ENCODE measurements at regions not wholly inside any gene's neighbourhood (a gene's known extent, or its start where the extent isn't known, plus 50 kb on each side); places are given as distances from the start of the nearest gene placed in this dataset.

DNA sequence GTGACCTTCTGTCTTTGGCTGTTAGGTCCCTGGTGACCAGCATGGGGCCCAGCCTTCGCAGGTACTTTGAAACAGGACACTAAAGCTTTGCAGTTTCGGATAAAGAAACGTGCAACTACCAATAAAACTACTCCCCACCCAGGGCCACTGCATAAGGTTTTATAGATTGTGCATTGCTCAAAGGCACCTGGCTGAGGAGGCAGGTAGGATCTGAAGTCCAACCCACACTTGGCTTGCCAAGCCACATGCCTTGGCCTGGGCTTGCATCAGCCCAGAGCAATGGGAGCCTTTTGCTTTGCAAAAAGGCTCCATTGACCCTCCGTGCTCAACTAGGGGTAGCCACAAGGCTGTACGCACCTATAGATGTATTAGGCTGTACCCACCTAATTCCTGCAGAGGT is 84.4 kb upstream of the SYT6 start:
- DNase-seq (ENCODE audit: low read depth, low spot score), result no peak
- H3K4me3 ChIP-seq (ENCODE audit: low read length), result no peak overlapping the region

DNA sequence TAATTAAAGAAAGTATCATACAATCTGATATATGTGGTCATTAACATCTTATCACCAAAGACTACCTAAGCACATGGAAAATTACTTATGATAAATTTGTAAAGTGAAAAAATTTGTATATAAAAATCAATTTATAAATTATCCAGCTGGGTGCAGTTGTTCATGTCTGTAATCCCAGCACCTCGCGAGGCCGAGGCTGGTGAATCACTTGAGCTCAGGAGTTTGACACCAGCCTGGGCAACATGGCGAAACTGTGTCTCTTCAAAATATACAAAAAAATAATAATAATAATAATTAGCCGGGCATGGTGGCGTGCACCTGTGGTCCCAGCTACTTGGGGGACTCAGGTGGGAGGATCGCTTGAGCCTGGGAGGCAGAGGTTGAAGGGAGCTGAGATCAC is 82.8 kb upstream of the SYT6 start:
- DNase-seq (ENCODE audit: low read depth, low spot score), result no peak
- H3K4me3 ChIP-seq (ENCODE audit: low read length), result no peak overlapping the region

DNA sequence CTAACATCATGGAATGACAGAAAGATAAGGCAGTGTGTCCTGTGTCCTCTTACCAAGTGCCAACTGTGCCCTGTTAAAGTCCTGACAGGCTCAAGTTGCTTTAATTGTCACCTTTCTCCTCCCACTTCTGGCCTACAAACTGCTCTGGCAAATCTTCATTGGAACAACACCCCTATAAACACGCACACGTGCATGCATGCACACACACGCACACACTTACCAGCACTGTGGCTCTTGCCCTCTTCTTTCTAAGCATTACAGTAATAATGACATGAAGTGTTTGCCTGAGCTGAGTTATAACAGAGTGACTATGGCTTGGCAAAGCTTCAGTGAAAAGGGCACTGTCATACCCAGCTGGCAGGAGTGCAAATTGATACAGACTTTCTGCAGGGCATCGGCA is 82.3 kb upstream of the SYT6 start:
- DNase-seq (ENCODE audit: low read depth, low spot score), result no peak
- H3K4me3 ChIP-seq (ENCODE audit: low read length), result no peak overlapping the region

DNA sequence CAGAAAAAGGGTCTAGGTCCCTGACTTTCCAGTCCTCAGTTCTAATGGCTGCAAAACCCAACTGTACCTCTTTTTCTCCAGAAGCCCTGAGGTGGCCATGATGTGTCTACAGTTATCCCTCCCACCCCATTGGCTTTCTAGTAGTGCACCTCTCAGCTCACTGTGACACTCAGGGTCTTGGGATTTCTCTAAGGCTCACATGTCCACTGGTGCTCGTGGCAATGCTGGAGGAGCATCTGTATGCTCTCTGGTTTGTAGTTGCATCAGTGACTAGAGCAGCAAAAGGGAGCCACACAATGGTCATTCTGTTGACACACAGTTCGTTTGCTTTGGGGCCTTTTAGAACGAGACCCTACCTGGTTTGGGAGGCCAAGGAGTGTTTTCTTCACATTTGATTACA is 81.6 kb upstream of the SYT6 start:
- no peak overlapping the region for H3K4me3 ChIP-seq (ENCODE audit: low read length)
- no peak for DNase-seq (ENCODE audit: low read depth, low spot score)

DNA sequence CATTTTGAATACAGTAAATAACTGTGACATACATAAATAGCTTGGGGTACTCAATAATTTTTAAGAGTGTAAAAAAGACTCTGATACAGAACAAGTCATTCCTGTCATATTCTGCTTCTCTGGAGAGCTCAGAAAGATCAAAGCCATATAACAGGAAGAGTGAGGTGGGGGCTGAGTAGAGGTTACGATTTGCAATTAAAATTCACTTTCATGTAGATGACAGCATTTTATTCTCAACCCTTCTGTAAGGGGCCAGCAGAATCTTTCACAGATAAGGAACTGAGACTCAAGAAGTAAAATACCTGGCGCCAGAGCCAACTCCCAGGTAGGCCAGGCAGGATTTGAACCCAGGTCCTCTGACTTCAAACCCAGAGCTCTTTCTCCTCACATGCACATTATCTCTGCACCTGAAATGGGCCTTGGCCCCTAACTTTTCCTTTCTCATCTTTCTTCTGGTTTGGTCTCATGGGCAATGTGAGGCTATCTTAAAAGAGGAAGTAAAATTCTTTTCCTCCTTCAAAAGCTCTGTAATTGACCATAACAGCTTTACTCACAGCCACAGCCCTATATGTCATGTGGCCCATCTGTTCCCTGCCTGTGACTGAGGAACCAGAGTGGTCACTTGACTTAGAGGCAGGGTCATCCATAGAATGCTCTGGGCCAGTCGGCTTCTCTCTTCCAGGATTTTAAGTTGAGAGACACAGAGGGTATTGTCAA is 80.9 kb upstream of the SYT6 start:
- DNase-seq (ENCODE audit: low read depth, low spot score), result peak; percentile 29

DNA sequence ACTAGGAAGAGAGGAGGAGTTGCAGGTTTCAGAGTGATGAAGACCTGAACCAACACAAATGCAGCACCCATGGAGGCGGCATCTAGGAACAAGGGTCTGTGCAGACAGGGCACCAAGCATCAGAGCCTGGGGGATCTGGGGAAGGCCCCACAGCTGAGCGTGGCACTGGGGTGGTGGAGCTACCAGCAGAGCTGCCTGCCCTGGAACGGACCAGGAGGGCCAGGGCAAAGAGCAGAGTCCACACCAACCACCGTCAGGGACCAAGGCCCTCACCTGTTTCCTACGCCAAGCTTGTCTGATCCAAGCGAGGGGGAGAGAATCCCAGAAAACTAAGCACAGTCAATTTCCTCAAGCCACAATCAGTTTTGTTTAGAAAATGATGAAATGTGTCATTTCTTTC is 79.0 kb upstream of the SYT6 start:
- no peak for DNase-seq (ENCODE audit: low read depth, low spot score)
- H3K4me3 ChIP-seq (ENCODE audit: low read length), result no peak overlapping the region

More for the DNA sequence above, 80.9 kb upstream of the SYT6 start:
- no peak overlapping the region for H3K4me3 ChIP-seq (ENCODE audit: low read length)

DNA sequence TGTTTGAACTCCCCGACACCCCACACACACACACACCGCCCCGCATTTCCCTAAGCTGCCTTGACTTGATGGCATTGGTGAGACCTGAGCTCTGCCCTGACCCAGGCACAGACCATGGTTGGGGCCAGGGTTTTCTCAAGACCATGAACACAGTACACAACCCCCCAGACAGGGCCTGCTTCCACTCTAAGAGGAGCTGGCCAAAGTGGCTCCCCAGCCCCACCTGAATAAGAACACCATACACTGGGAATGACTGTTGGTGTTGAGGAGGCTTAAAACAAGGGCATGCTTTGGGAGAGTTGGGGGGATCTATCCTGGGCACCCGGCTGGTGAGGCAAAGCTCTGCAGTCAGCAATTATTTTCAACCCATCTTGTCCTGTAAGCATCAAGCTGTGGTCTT is 77.6 kb upstream of the SYT6 start:
- H3K4me3 ChIP-seq (ENCODE audit: low read length), result no peak overlapping the region
- no peak for DNase-seq (ENCODE audit: low read depth, low spot score)

DNA sequence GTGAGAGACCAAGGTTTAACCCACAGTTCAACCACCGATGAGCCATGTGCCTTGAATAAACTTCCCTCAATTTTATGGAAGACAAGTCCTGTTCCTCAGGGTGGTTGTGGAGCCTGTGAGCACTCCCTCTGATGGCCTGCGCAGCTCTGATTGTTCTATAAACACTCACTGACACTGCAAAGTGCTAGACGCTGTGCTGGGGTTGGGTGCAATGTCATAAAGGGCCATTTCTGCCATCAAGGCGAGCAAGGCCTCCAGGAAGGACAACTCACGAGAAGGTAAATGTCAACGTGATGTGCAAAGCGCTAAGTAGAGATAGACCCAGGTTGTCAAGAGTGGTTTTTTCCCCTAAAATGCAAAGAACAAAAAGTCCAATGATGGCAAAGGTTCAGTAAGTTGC is 75.7 kb upstream of the SYT6 start:
- H3K4me3 ChIP-seq (ENCODE audit: low read length), result no peak overlapping the region
- DNase-seq (ENCODE audit: low read depth, low spot score), result no peak

DNA sequence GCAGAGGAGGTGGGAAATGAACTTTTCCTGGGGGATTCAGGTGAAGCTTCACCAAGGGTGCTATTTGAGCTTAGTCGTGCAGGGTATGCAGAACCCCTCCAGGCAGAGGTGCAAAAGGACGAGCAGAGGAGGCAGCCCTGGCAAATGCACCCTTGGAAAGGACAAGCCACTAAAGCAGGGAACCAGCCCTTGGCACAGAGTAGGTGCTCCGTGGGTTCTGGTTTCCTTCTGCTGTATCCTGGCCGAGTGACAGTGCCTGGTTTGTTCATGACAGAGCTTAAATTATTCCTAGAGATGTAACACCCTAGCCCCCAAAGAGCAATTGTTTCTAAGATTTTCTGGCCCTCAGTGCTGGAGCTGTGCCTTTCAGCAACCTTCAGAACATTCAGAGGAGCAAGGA is 73.4 kb upstream of the SYT6 start:
- no peak for DNase-seq (ENCODE audit: low read depth, low spot score)
- no peak overlapping the region for H3K4me3 ChIP-seq (ENCODE audit: low read length)

DNA sequence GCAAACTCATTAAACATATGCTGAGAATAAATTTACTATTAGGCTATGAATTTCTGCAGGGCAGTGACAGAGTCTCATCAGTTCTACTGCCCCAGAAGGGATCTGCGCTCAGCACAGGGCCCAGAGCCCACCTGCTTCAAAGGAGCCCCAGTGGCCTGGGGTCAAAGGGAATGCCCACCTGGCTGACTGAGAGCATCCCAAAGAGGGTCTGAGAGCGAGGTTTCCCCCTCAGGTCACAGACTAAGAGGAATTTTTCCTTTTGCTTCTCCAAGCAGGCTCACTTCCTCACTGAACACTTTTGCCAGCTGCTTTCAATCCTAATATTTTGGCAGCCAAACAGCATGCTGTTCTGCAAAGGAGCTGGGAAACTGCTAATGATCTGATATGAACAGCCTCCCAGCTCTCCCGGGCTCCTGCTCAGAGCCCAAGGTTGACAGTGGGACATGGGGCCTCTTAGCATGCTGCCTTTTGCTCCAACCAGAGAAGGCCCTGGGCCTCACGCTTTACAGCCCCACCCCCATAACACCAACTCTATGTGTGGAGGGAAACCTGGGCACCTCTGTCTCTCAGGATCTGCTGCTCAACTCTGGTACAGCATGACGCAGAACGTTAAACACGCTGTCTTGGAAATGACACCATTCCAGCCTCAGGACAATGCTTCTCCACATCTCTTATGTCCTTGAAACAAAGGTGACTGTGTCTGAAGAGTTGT is 70.7 kb upstream of the SYT6 start:
- no peak for DNase-seq (ENCODE audit: low read depth, low spot score)
- H3K4me3 ChIP-seq (ENCODE audit: low read length), result no peak overlapping the region

DNA sequence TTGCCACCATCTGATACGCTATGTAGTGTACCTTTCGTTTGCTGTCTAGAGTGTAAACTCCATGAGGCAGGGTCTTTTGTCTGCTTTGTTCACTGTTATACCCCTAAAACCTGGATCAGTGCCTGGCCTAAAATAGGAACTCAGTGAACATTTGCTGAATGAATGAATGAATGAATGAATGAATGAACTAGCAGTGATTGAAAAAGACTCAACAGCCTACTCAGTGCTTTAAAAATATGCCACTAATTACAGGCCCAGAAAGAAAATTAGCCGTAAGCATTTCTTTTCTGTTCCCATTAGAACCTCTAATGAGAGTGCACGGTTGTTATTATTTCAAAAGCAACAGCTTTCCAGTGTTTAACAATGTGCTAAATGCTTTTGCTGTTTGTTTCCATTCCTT is 69.3 kb upstream of the SYT6 start:
- H3K4me3 ChIP-seq (ENCODE audit: low read length), result no peak overlapping the region
- DNase-seq (ENCODE audit: low read depth, low spot score), result no peak

DNA sequence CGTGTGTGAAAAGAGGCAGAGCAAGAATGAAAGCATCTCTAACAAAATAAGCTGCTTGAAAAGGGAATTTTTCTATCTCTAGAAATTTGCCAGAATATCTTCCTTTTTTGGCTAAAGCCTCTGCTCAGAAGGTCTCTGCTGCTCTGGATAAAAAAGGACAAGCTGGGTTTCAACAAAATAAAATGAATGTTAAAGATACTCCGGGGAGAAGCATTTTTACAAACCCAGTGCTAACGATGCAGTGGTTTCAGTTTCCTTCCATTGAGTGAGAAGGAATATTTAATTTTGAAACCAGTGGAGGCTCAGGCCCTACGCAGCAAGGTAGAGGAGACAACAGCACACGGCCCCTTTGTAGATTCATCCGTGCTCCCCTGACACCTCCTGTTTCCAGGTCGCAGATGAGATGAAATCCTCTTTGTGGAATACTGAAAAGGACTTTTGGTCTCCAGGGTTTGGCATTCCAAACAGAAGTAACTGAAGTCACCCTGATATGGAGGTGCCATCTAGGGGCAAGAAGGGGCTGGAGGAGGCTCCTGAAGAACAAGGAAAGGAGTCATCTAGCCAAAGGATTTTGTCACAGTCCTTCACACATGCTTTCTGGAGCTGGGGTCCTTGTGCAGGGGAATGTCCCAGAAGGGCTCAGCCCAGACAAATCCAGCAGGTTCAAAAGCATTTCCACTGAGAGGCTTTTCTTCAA is 65.7 kb upstream of the SYT6 start:
- no peak overlapping the region for H3K4me3 ChIP-seq (ENCODE audit: low read length)

DNA sequence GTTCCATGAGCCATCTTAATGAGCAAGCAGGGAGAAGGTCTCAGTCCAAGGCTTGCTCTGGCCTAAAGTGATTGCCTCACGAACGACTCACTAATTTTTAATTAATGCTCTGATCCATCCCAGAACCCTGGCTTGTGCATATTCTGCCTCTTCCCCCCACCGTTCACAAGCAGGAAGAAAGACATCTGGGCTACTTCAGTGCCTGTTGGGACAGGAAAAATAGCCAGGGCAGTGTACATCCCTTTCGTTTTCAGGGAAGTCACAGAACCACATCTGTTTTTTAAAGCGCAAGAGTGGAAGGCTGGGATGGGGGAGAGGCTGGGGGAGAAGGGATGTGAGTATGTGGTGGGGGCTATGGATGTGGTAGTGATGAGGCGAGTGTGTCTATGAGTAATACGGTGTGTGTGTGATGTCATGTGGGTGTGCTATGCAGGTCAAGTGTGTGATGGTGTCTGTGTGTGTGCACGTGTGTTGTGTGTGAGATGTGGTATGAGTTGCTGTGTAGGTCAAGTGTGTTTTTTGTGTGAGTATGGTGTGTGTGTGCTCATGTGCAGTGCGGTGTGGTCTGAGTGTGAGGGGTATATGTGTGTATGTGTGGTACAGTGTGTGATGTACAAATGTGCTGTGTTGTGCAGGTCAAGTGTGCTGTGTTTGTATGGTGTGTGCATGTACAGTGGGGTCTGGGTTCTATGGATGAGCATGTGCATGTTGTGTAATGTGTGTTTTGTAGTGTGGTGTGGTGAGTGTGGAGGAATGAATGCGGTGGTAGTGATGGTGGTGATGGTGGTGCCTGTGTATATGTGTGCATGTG is 64.9 kb upstream of the SYT6 start:
- no peak for DNase-seq (ENCODE audit: low read depth, low spot score)
- no peak overlapping the region for H3K4me3 ChIP-seq (ENCODE audit: low read length)

More for the DNA sequence above, 65.7 kb upstream of the SYT6 start:
- DNase-seq (ENCODE audit: low read depth, low spot score), result no peak

DNA sequence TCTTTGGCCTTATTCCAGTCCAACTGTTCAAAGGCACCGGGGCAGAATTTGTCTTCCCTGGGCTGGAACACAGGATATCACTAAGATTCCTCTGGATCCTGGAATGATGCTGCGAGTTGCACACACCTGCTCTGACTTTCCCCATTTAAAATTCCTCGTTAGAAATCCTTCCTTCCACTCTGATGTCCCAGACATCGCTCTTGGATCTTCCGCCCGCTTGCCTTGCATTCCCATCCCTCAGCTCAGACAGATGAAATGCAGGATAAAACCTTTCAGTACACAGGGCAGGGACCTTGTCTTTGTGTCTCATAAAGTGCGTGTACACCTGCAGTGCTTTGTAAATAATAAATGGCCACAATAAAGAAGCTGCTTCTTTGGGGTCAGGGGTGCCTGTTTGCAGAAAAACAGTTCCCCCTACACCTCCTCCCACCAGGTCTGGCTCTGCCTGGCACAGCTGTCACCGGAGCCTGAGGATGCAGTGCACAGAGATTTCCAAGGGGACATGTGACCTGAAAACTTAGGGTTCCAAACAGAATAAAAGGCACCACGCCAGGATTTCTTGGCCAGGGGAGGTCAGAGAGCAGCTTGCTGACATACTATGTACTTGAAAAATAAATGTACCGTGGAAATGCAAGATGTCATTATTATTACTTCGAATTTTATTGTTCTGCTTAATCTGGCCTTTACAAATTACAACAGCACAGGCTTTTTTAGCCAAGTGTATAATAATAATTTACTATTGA is 62.9 kb upstream of the SYT6 start:
- no peak for DNase-seq (ENCODE audit: low read depth, low spot score)
- no peak overlapping the region for H3K4me3 ChIP-seq (ENCODE audit: low read length)

DNA sequence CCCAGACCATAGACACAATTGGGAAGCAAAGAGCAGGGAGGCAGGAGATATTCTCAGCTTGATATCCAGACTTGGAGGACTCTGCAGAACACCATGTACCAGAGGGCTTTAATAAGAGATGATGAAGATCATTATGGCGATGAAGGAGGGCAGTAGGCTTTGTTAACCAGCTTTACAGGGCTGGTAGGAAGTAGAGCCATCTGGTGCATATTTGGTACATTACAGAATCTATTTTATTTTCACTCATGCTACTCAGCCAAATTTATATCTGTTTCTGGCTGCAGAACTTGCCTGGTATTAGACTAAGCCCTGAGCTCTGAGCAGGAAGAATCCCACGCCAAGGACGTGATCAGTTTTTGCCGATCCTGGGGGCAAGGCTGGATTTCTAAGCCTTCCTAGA is 61.8 kb upstream of the SYT6 start:
- DNase-seq (ENCODE audit: low read depth, low spot score), result no peak
- no peak overlapping the region for H3K4me3 ChIP-seq (ENCODE audit: low read length)

DNA sequence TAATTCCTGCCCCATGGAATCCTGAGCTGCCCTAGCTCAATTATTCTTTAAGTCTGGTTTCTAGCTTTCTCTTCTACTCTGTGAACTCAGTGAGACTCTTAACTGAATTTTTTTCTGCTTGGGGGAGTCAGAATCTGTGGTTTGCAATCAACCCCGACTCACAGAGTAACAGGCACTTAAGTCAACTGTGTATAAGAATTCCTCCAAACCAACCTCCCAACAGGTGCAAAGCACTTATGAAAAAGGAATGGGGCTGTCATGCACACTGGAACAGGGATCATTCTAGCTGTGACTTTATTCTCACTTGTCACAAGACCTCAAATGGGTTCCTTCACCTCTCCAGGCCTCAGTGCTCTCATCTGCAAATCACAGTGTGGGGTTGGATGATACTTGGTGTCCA is 60.3 kb upstream of the SYT6 start:
- no peak for DNase-seq (ENCODE audit: low read depth, low spot score)
- no peak overlapping the region for H3K4me3 ChIP-seq (ENCODE audit: low read length)

DNA sequence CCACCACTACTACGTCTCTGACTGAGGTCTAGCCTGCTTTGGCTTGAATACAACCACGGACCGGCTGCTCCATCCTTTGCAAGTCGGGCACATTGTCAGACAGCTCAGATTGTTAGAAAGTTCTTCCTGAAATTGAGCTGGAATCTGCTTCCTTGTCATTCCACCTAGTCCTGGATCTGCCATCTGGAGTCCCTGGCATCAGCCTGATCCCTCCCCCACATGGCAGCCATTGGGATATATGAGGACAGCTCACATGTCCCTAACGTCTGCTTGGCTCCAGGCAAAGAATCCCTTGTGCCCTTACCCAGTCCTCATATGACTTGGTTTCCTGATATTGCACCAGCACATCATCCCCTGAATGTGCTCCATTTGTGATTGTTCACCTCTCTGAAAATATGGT is 56.3 kb upstream of the SYT6 start:
- no peak overlapping the region for H3K4me3 ChIP-seq (ENCODE audit: low read length)
- DNase-seq (ENCODE audit: low read depth, low spot score), result no peak

DNA sequence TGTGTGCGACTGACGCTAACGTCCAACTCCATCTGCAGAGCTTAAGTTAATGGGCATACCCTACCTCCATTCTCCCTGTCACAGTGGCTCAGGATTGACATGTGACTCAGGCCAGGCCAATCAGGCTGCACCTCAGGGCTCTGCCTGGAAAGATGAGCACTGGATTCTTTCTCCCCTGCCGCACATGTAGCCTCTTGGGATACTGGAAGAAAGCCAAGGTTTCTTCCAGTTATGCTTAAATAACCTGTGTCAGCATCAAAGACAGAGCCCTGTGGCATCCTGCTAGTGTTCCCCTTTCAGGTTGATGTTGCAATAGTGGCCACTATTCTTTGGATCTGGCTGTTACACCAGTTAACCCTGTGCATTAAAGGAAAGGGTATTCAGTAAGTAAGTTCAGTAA is 55.0 kb upstream of the SYT6 start:
- no peak overlapping the region for H3K4me3 ChIP-seq (ENCODE audit: low read length)
- DNase-seq (ENCODE audit: low read depth, low spot score), result no peak

DNA sequence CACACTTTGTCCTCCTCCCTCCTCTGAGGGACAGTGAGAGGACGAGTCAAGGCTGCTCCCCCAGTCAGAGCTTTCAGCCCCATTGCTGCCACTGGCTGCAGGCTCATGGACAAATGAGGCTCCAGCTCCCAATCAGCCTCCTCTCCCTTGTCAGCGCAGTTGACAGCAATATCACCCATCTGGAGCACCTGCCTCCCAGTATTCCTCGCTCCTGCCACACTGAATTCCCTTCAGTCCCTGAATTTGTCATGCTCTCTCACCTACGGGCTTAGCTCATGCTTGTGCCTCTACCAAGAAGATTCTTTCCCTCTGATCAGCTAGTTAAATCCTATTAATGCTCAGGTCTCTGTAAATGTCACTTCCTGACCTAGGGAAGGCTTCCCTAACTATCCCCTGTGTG is 54.4 kb upstream of the SYT6 start:
- no peak for DNase-seq (ENCODE audit: low read depth, low spot score)
- H3K4me3 ChIP-seq (ENCODE audit: low read length), result no peak overlapping the region

Data from Jurkat, Clone E6-1 (cell line).